Neural crest cell (in vitro differentiated cells): ENCODE measurements at regions not wholly inside any gene's neighbourhood (a gene's known extent, or its start where the extent isn't known, plus 50 kb on each side); places are given as distances from the start of the nearest gene placed in this dataset.

Experiments used
- DNase-seq: peaks from one replicate; pipeline ENCODE4 v3.0.0; 2021; ENCODE audit warnings: low read depth, mixed read lengths, low spot score
- H3K27ac Mint-ChIP-seq: one replicate; pipeline ENCODE4 v1.8.0; 2021; ENCODE audit warnings: mild to moderate bottlenecking, mixed read lengths; ENCODE audit not compliant: unreplicated experiment
- H3K27me3 Mint-ChIP-seq: 2 replicates; pipeline ENCODE4 v1.8.0; 2021; ENCODE audit warnings: low read depth, mild to moderate bottlenecking, mixed read lengths
- H3K36me3 Mint-ChIP-seq: 2 replicates; pipeline ENCODE4 v1.8.0; 2021; ENCODE audit warnings: low read depth, mild to moderate bottlenecking, mixed read lengths
- H3K4me1 Mint-ChIP-seq: 2 replicates; pipeline ENCODE4 v1.8.0; 2021; ENCODE audit warnings: mixed read lengths
- H3K4me3 Mint-ChIP-seq: one replicate; pipeline ENCODE4 v1.8.0; 2021; ENCODE audit warnings: mild to moderate bottlenecking, mixed read lengths
- H3K9me3 Mint-ChIP-seq: 2 replicates; pipeline ENCODE4 v1.8.0; 2021; ENCODE audit warnings: mixed read lengths
- TF ChIP-seq, protein P1 (sequence below): fragments of 200-600 bp; sonication (generic); conservative IDR thresholded peaks from 2 replicates; pipeline ENCODE4 v1.5.0; 2021; ENCODE audit warnings: antibody characterized with exemption, mild to moderate bottlenecking

DNA sequence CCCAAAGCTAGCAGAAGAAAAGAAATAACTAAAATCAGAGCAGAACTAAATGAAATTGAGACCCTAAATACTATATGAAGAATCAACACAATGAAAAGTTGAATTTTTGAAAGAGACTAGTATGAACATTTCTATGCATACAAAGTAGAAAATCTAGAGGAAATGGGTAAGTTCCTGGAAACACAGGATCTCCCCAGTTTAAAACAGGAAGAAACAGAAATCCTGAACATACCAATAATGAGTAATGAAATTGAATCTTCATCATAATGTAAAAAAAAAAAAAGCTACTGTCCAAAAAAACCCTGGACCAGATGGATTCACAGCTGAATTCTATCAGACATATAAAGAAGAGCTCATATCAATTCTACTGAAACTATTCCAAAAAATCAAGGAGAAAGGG, 233.5 kb downstream of the PLPP3 start:
- Mint-ChIP-seq H3K4me1 (peaks cover 5% of the 10 kb centered on the region), H3K4me3 (no peak overlapping the region), H3K27me3 (no peaks in the 10 kb centered on the region), H3K36me3 (peaks cover 11% of the 10 kb centered on the region), H3K9me3 (peaks cover 19% of the 10 kb centered on the region), H3K27ac (no peak overlapping the region)
- TF ChIP-seq, protein P1, sequence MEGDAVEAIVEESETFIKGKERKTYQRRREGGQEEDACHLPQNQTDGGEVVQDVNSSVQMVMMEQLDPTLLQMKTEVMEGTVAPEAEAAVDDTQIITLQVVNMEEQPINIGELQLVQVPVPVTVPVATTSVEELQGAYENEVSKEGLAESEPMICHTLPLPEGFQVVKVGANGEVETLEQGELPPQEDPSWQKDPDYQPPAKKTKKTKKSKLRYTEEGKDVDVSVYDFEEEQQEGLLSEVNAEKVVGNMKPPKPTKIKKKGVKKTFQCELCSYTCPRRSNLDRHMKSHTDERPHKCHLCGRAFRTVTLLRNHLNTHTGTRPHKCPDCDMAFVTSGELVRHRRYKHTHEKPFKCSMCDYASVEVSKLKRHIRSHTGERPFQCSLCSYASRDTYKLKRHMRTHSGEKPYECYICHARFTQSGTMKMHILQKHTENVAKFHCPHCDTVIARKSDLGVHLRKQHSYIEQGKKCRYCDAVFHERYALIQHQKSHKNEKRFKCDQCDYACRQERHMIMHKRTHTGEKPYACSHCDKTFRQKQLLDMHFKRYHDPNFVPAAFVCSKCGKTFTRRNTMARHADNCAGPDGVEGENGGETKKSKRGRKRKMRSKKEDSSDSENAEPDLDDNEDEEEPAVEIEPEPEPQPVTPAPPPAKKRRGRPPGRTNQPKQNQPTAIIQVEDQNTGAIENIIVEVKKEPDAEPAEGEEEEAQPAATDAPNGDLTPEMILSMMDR = no peak
- no peak for DNase-seq

GRCh38 chr1:56340977-56341376, 238.4 kb downstream of the PLPP3 start:
- TF ChIP-seq, protein P1 = no peak
- H3K4me1 Mint-ChIP-seq = no peaks in the 10 kb centered on the region
- no peak overlapping the region for H3K27ac Mint-ChIP-seq
- H3K9me3 Mint-ChIP-seq = peaks cover 12% of the 10 kb centered on the region
- peaks cover 8% of the 10 kb centered on the region for H3K36me3 Mint-ChIP-seq
- no peak overlapping the region for H3K4me3 Mint-ChIP-seq
- no peaks in the 10 kb centered on the region for H3K27me3 Mint-ChIP-seq
- DNase-seq = no peak

DNA sequence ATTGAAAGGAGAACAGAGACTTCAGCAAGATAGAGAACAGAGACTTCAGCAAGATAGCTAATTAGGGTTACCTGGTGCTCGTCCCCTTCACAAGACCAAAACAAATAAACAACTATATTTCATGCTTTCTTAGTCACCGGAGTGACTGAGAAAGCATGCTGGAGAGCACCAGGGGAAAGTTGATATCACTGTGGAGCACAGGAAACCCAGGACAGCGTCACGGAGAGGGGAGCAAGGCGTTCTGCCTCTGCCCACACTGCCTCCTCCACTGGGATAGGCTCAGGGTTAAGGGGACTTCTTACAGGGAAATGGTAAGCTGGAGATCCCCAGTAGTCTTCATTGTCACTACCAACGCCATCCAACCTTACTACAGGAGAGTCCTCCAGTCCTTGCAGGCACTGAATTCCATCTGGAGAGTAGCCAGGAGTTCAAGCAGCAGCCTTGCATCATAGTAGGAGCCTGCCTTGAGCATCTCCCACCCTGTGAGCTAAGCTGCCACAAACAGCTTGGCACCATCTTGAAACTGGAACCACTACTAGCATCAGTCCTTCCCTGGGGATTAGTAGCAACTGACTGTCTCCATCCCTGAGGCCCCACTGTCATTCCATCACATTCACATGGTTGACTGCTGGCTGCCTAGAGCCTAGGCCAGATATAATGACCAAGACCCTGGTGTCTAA, 239.4 kb downstream of the PLPP3 start:
- Mint-ChIP-seq H3K4me1 (no peaks in the 10 kb centered on the region), H3K36me3 (peaks cover 8% of the 10 kb centered on the region), H3K9me3 (peaks cover 14% of the 10 kb centered on the region), H3K27me3 (no peaks in the 10 kb centered on the region), H3K27ac (no peak overlapping the region), H3K4me3 (no peak overlapping the region)
- TF ChIP-seq, protein P1 = no peak
- no peak for DNase-seq

GRCh38 chr1:56339093-56339492, 240.3 kb downstream of the PLPP3 start:
- Mint-ChIP-seq H3K27me3 (no peaks in the 10 kb centered on the region), H3K36me3 (peaks cover 3% of the 10 kb centered on the region), H3K9me3 (peaks cover 9% of the 10 kb centered on the region), H3K4me3 (no peak overlapping the region), H3K27ac (no peak overlapping the region), H3K4me1 (peaks cover 3% of the 10 kb centered on the region)
- no peak for DNase-seq
- TF ChIP-seq, protein P1 = no peak

- DNase-seq = no peak
- TF ChIP-seq, protein P1 = no peak
- Mint-ChIP-seq H3K27ac (peak overlapping the region; percentile 24), H3K36me3 (peaks cover 3% of the 10 kb centered on the region), H3K4me3 (no peak overlapping the region), H3K9me3 (peaks cover 9% of the 10 kb centered on the region), H3K27me3 (no peaks in the 10 kb centered on the region), H3K4me1 (peaks cover 8% of the 10 kb centered on the region)
Observed at GRCh38 chr1:56336982-56337381, 242.4 kb downstream of the PLPP3 start.
